CD4-positive, alpha-beta memory T cell (primary cell): ENCODE measurements at regions not wholly inside any gene's neighbourhood (a gene's known extent, or its start where the extent isn't known, plus 50 kb on each side); places are given as distances from the start of the nearest gene placed in this dataset.
"Not testable (repeated sequence)": the region's sequence is repeated elsewhere in the genome, so short reads cannot be mapped to it uniquely, and the experiment has no call there.

Source experiments
- CTCF ChIA-PET: fragments of 350-600 bp; sonication (Branson Sonifier 250); formaldehyde crosslinking; loops from one replicate; lab custom pipeline; 2021; ENCODE audit warnings: inconsistent platforms; ENCODE audit not compliant: partially characterized antibody; lab: Charles Lee
- POLR2A ChIA-PET: fragments of 350-600 bp; sonication (Branson Sonifier 250); formaldehyde crosslinking; loops from one replicate; lab custom pipeline; 2021; ENCODE audit not compliant: partially characterized antibody; lab: Charles Lee
- DNase-seq, 5 donors: peaks; one replicate each; pipeline versions ENCODE4 v3.0.0 to v3.0.0-alpha.2; 2020 to 2022; ENCODE audit warnings: mixed read lengths in 1 of 5
- H3K27ac ChIP-seq: one replicate; pipeline ENCODE4 v1.7.0; 2013; ENCODE audit warnings: low read depth, low read length
- H3K27me3 ChIP-seq: 2 replicates; pipeline ENCODE4 v1.7.0; 2013; ENCODE audit warnings: mild to moderate bottlenecking, low read length, moderate library complexity; ENCODE audit not compliant: insufficient read depth
- H3K36me3 ChIP-seq: 2 replicates; pipeline ENCODE4 v1.7.0; 2013; ENCODE audit warnings: mild to moderate bottlenecking, low read length, moderate library complexity; ENCODE audit not compliant: insufficient read depth
- H3K4me1 ChIP-seq: 2 replicates; pipeline ENCODE4 v1.7.0; 2013; ENCODE audit warnings: mild to moderate bottlenecking, low read length, moderate library complexity; ENCODE audit not compliant: insufficient read depth
- H3K4me3 ChIP-seq, 2 donors: one replicate each; pipeline ENCODE4 v1.7.0; 2013; ENCODE audit warnings: low read length in 2 of 2, mild to moderate bottlenecking in 1 of 2
- H3K9me3 ChIP-seq, 2 donors: one replicate each; pipeline ENCODE4 v1.7.0; 2013; ENCODE audit warnings: low read length in 2 of 2, control low read depth in 1 of 2; ENCODE audit not compliant: control insufficient read depth in 1 of 2
- H3K27ac Mint-ChIP-seq, 7 donors: one replicate each; pipeline ENCODE4 v1.8.0; 2020 to 2021; ENCODE audit warnings: mixed read lengths in 7 of 7, mild to moderate bottlenecking in 6 of 7, inconsistent platforms in 3 of 7, moderate library complexity in 3 of 7
- H3K27me3 Mint-ChIP-seq, 2 donors: one replicate each; pipeline ENCODE4 v1.8.0; 2020 to 2021; ENCODE audit warnings: mixed read lengths in 2 of 2
- H3K36me3 Mint-ChIP-seq, 2 donors: one replicate each; pipeline ENCODE4 v1.8.0; 2020 to 2021; ENCODE audit warnings: mixed read lengths in 2 of 2, inconsistent platforms in 1 of 2, mild to moderate bottlenecking in 1 of 2
- H3K4me1 Mint-ChIP-seq, 4 donors: one replicate each; pipeline ENCODE4 v1.8.0; 2020 to 2021; ENCODE audit warnings: mixed read lengths in 4 of 4, mild to moderate bottlenecking in 1 of 4
- H3K4me3 Mint-ChIP-seq, 8 donors: one replicate each; pipeline ENCODE4 v1.8.0; 2020 to 2021; ENCODE audit warnings: mixed read lengths in 8 of 8, mild to moderate bottlenecking in 7 of 8, moderate library complexity in 6 of 8, inconsistent platforms in 3 of 8
- H3K9me3 Mint-ChIP-seq, 8 donors: one replicate each; pipeline ENCODE4 v1.8.0; 2020 to 2021; ENCODE audit warnings: mixed read lengths in 8 of 8, mild to moderate bottlenecking in 5 of 8, inconsistent platforms in 3 of 8, moderate library complexity in 1 of 8
- intact Hi-C: fragments of 100-400 bp; cut with micrococcal nuclease; formaldehyde crosslinking; loops from one replicate; pipeline ENCODE4 v1.15.1; 2023

- H3K9me3 ChIP-seq: peaks cover 0 to 8% of the 10 kb centered on the region in 2 donors
- no peak for DNase-seq
- POLR2A ChIA-PET: no interaction called here
- H3K4me1 ChIP-seq: no peaks in the 10 kb centered on the region
- CTCF ChIA-PET: no interaction called here
- H3K27me3 ChIP-seq: no peaks in the 10 kb centered on the region
- no peak overlapping the region for H3K27ac ChIP-seq
- Mint-ChIP-seq H3K36me3 (no peaks in the 10 kb centered on the region), H3K4me3 (no peak overlapping the region), H3K4me1 (peaks cover 0 to 3% (median 0%) of the 10 kb centered on the region in 4 donors), H3K27ac (no peak overlapping the region), H3K27me3 (no peaks in the 10 kb centered on the region), H3K9me3 (peaks cover 4 to 58% (median 27%) of the 10 kb centered on the region in 8 donors)
- intact Hi-C loops: no loop called here
- H3K36me3 ChIP-seq: no peaks in the 10 kb centered on the region
- H3K4me3 ChIP-seq: no peak overlapping the region
Observed at GRCh38 chr16:35572186-35572585, 2112.8 kb downstream of the TP53TG3F start.

- POLR2A ChIA-PET: no interaction called here
- Histone ChIP-seq H3K4me3 (no peak overlapping the region), H3K4me1 (no peaks in the 10 kb centered on the region), H3K36me3 (no peaks in the 10 kb centered on the region), H3K9me3 (peaks cover 0 to 2% of the 10 kb centered on the region in 2 donors), H3K27ac (no peak overlapping the region), H3K27me3 (no peaks in the 10 kb centered on the region)
- intact Hi-C loops: no loop called here
- Mint-ChIP-seq H3K4me1 (peaks cover 0 to 3% (median 0%) of the 10 kb centered on the region in 4 donors), H3K9me3 (peaks cover 0 to 63% (median 27%) of the 10 kb centered on the region in 8 donors), H3K27ac (no peak overlapping the region), H3K36me3 (no peaks in the 10 kb centered on the region), H3K27me3 (no peaks in the 10 kb centered on the region), H3K4me3 (no peak overlapping the region)
- no peak for DNase-seq
- CTCF ChIA-PET: no interaction called here
Observed at GRCh38 chr16:35573407-35573806, 2114.0 kb downstream of the TP53TG3F start.

GRCh38 chr16:35574011-35574410 lies 2114.6 kb downstream of the TP53TG3F start:
- no peaks in the 10 kb centered on the region for H3K36me3 ChIP-seq
- no peak for DNase-seq
- no peaks in the 10 kb centered on the region for H3K36me3 Mint-ChIP-seq
- H3K4me1 Mint-ChIP-seq: peaks cover 0 to 3% (median 0%) of the 10 kb centered on the region in 4 donors
- ChIA-PET POLR2A (no interaction called here), CTCF (no interaction called here)
- intact Hi-C loops: no loop called here
- no peaks in the 10 kb centered on the region for H3K9me3 ChIP-seq
- H3K27me3 ChIP-seq: no peaks in the 10 kb centered on the region
- H3K4me1 ChIP-seq: no peaks in the 10 kb centered on the region
- H3K4me3 ChIP-seq: no peak overlapping the region
- no peak overlapping the region for H3K27ac ChIP-seq
- H3K27ac Mint-ChIP-seq: no peak overlapping the region
- peaks cover 4 to 65% (median 29%) of the 10 kb centered on the region in 8 donors for H3K9me3 Mint-ChIP-seq
- H3K4me3 Mint-ChIP-seq: no peak overlapping the region
- no peaks in the 10 kb centered on the region for H3K27me3 Mint-ChIP-seq

- H3K36me3 ChIP-seq: no peaks in the 10 kb centered on the region
- no peaks in the 10 kb centered on the region for H3K27me3 Mint-ChIP-seq
- no peaks in the 10 kb centered on the region for H3K4me1 ChIP-seq
- no peak overlapping the region for H3K27ac ChIP-seq
- H3K4me3 Mint-ChIP-seq: no peak overlapping the region
- no peaks in the 10 kb centered on the region for H3K36me3 Mint-ChIP-seq
- CTCF ChIA-PET: no interaction called here
- H3K9me3 ChIP-seq: peaks cover 0 to 3% of the 10 kb centered on the region in 2 donors
- no peak for DNase-seq
- intact Hi-C loops: no loop called here
- H3K9me3 Mint-ChIP-seq: peaks cover 4 to 66% (median 27%) of the 10 kb centered on the region in 8 donors
- H3K27ac Mint-ChIP-seq: no peak overlapping the region
- no peaks in the 10 kb centered on the region for H3K27me3 ChIP-seq
- POLR2A ChIA-PET: no interaction called here
- H3K4me1 Mint-ChIP-seq: peaks cover 0 to 3% (median 0%) of the 10 kb centered on the region in 4 donors
- H3K4me3 ChIP-seq: no peak overlapping the region
Observed at GRCh38 chr16:35574454-35575431, 2115.3 kb downstream of the TP53TG3F start.

- Histone ChIP-seq H3K9me3 (peaks cover 0 to 8% of the 10 kb centered on the region in 2 donors), H3K4me1 (no peaks in the 10 kb centered on the region), H3K36me3 (no peaks in the 10 kb centered on the region), H3K27ac (no peak overlapping the region), H3K4me3 (no peak overlapping the region), H3K27me3 (no peaks in the 10 kb centered on the region)
- CTCF ChIA-PET: no interaction called here
- no peaks in the 10 kb centered on the region for H3K27me3 Mint-ChIP-seq
- peaks cover 8 to 73% (median 32%) of the 10 kb centered on the region in 8 donors for H3K9me3 Mint-ChIP-seq
- POLR2A ChIA-PET: no interaction called here
- intact Hi-C loops: no loop called here
- H3K27ac Mint-ChIP-seq: no peak overlapping the region
- no peak for DNase-seq
- no peaks in the 10 kb centered on the region for H3K36me3 Mint-ChIP-seq
- H3K4me3 Mint-ChIP-seq: no peak overlapping the region
- H3K4me1 Mint-ChIP-seq: peaks cover 0 to 3% (median 0%) of the 10 kb centered on the region in 4 donors
Observed at GRCh38 chr16:35575432-35575821, 2116.0 kb downstream of the TP53TG3F start.

- Mint-ChIP-seq H3K27me3 (no peaks in the 10 kb centered on the region), H3K4me1 (no peaks in the 10 kb centered on the region), H3K27ac (no peak overlapping the region), H3K4me3 (no peak overlapping the region), H3K9me3 (peaks cover 0 to 37% (median 24%) of the 10 kb centered on the region in 8 donors), H3K36me3 (peaks cover 0 to 1% of the 10 kb centered on the region in 2 donors)
- intact Hi-C loops: no loop called here
- ChIA-PET POLR2A (no interaction called here), CTCF (no interaction called here)
- H3K36me3 ChIP-seq: no peaks in the 10 kb centered on the region
- DNase-seq: no peak
- no peaks in the 10 kb centered on the region for H3K4me1 ChIP-seq
- H3K4me3 ChIP-seq: no peak overlapping the region
- no peak overlapping the region for H3K27ac ChIP-seq
- peaks cover 0 to 4% of the 10 kb centered on the region in 2 donors for H3K9me3 ChIP-seq
- no peaks in the 10 kb centered on the region for H3K27me3 ChIP-seq
Observed at GRCh38 chr16:35585411-35585810, 2126.0 kb downstream of the TP53TG3F start.

- H3K9me3 Mint-ChIP-seq: peaks cover 0 to 39% (median 19%) of the 10 kb centered on the region in 8 donors
- H3K4me3 Mint-ChIP-seq, CTCF ChIA-PET, H3K27me3 Mint-ChIP-seq, H3K9me3 ChIP-seq, H3K27ac ChIP-seq, H3K36me3 ChIP-seq, H3K36me3 Mint-ChIP-seq, H3K27ac Mint-ChIP-seq, H3K4me3 ChIP-seq, POLR2A ChIA-PET, intact Hi-C loops, H3K4me1 ChIP-seq, H3K27me3 ChIP-seq, DNase-seq, H3K4me1 Mint-ChIP-seq: not testable (repeated sequence)
Observed at GRCh38 chr16:35590913-35591312, 2131.5 kb downstream of the TP53TG3F start.
